OCI-LY3 (cell line): ENCODE measurements at regions not wholly inside any gene's neighbourhood (a gene's known extent, or its start where the extent isn't known, plus 50 kb on each side); places are given as distances from the start of the nearest gene placed in this dataset.

ENCODE experiments used
- CTCF ChIP-seq: fragments of 200-600, 300-600 bp; sonication (generic); IDR thresholded peaks from 2 replicates; pipeline ENCODE4 v1.5.1; 2014; ENCODE audit warnings: antibody characterized with exemption, low read length, low read depth
- EZH2phosphoT487 ChIP-seq: fragments of 200-600 bp; shearing (Covaris generic); IDR thresholded peaks from 2 replicates; pipeline ENCODE4 v1.6.1; 2018; ENCODE audit warnings: antibody characterized with exemption, mixed run types, low read depth

- TF ChIP-seq CTCF: no peak
- TF ChIP-seq EZH2phosphoT487: no peak
Observed at GRCh38 chr10:110432084-110432483, 65.6 kb upstream of the DUSP5 start.
